ENCODE measurements at regions not wholly inside any gene's neighbourhood (a gene's known extent, or its start where the extent isn't known, plus 50 kb on each side); places are given as distances from the start of the nearest gene placed in this dataset.
A peak's percentile ranks its signal among the peaks of the same experiment; 100 is the strongest.

- Mint-ChIP-seq H3K4me3 (no peak overlapping the region), H3K4me1 (peaks cover 7% of the 10 kb centered on the region), H3K27me3 (ENCODE audit: low read depth) (no peaks in the 10 kb centered on the region), H3K9me3 (peaks cover 5% of the 10 kb centered on the region), H3K27ac (ENCODE audit: unreplicated experiment) (peak overlapping the region; percentile 8), H3K36me3 (ENCODE audit: low read depth) (peaks cover 4% of the 10 kb centered on the region)
- TF ChIP-seq CTCF (conservative IDR thresholded peaks at IDR 0.05): no peak
- DNase-seq (ENCODE audit: low read depth, low spot score): no peak
Measured at GRCh38 chr9:91477106-91477505, 53.5 kb upstream of the NFIL3 start.

GRCh38 chr9:91474656-91475055 lies 51.0 kb upstream of the NFIL3 start:
- Mint-ChIP-seq H3K4me3 (no peak overlapping the region), H3K36me3 (ENCODE audit: low read depth) (peaks cover 4% of the 10 kb centered on the region), H3K9me3 (peaks cover 9% of the 10 kb centered on the region), H3K27ac (ENCODE audit: unreplicated experiment) (no peak overlapping the region), H3K4me1 (peaks cover 7% of the 10 kb centered on the region), H3K27me3 (ENCODE audit: low read depth) (peaks cover 4% of the 10 kb centered on the region)
- no peak for TF ChIP-seq CTCF (conservative IDR thresholded peaks at IDR 0.05)
- no peak for DNase-seq (ENCODE audit: low read depth, low spot score)

Data from neural crest cell (in vitro differentiated cells).